Astrocyte of the spinal cord (primary cell): ENCODE measurements at regions not wholly inside any gene's neighbourhood (a gene's known extent, or its start where the extent isn't known, plus 50 kb on each side); places are given as distances from the start of the nearest gene placed in this dataset.

ENCODE experiments used
- DNase-seq: peaks from one replicate; pipeline ENCODE4 v3.0.0; 2011; ENCODE audit warnings: low read depth, low spot score
- H3K4me3 ChIP-seq: 2 replicates; pipeline ENCODE4 v1.5.1; 2011; ENCODE audit warnings: low read depth, mild to moderate bottlenecking, low read length, moderate library complexity
- CTCF ChIP-seq: IDR thresholded peaks from 2 replicates; pipeline ENCODE4 v1.5.1; 2012; ENCODE audit warnings: low read depth, mild to moderate bottlenecking, low read length, inconsistent platforms
- in situ Hi-C: cut with HindIII; loops from 2 replicates; pipeline ENCODE4 v1.10.0; 2017; ENCODE audit warnings: low sequenced_read_pairs

- no peak for TF ChIP-seq CTCF
- in situ Hi-C loops, result no loop called here
- DNase-seq, result no peak
- no peak overlapping the region for H3K4me3 ChIP-seq
These were observed 168.1 kb upstream of the PRICKLE1 start for GRCh38 chr12:42757624-42758119.

GRCh38 chr12:42756841-42757623 is 167.5 kb upstream of the PRICKLE1 start:
- no peak overlapping the region for H3K4me3 ChIP-seq
- in situ Hi-C loops, result no loop called here
- no peak for TF ChIP-seq CTCF
- DNase-seq, result peak; percentile 98

GRCh38 chr12:42750356-42750755 is 160.8 kb upstream of the PRICKLE1 start:
- no peak for DNase-seq
- no peak for TF ChIP-seq CTCF
- no peak overlapping the region for H3K4me3 ChIP-seq
- in situ Hi-C loops, result no loop called here

GRCh38 chr12:42749239-42749638 is 159.7 kb upstream of the PRICKLE1 start:
- no peak for DNase-seq
- TF ChIP-seq CTCF, result no peak
- in situ Hi-C loops, result no loop called here
- no peak overlapping the region for H3K4me3 ChIP-seq

GRCh38 chr12:42744539-42745182 is 155.1 kb upstream of the PRICKLE1 start:
- DNase-seq, result no peak
- TF ChIP-seq CTCF, result no peak
- no peak overlapping the region for H3K4me3 ChIP-seq
- in situ Hi-C loops, result no loop called here

- no peak for DNase-seq
- in situ Hi-C loops, result no loop called here
- no peak for TF ChIP-seq CTCF
- H3K4me3 ChIP-seq, result no peak overlapping the region
These were observed 153.2 kb upstream of the PRICKLE1 start for GRCh38 chr12:42742716-42743115.
